ENCODE measurements at regions not wholly inside any gene's neighbourhood (a gene's known extent, or its start where the extent isn't known, plus 50 kb on each side); places are given as distances from the start of the nearest gene placed in this dataset.
A peak's percentile ranks its signal among the peaks of the same experiment; 100 is the strongest.

DNA sequence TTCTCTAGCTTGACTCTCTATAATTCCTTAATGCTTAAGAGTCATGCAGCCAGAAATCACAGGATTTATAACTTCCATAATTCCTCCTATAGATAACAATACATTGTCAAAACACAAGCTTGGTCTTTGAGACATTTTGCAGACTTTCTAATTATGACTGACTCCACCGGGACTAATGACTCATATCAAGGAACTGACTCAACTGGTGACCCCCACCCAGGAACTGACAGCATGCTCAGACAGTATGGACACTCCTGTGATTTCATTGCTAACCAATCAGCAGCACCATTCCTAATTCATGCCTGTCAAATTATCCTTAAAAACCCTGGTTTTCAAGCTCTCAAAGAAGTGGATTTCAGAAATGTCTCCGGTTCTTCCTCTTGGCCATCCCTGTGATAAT is 670.5 kb upstream of the IMPG1 start:
- DNase-seq (ENCODE audit: low read depth): no peak
- no peak overlapping the region for H3K4me3 ChIP-seq (ENCODE audit: low read length)
- TF ChIP-seq CTCF (conservative IDR thresholded peaks at IDR 0.05; ENCODE audit: low read depth, low read length): no peak

GRCh38 chr6:76719449-76719848 is 647.0 kb upstream of the IMPG1 start:
- no peak overlapping the region for H3K4me3 ChIP-seq (ENCODE audit: low read length)
- no peak for TF ChIP-seq CTCF (conservative IDR thresholded peaks at IDR 0.05; ENCODE audit: low read depth, low read length)
- DNase-seq (ENCODE audit: low read depth): no peak

DNA sequence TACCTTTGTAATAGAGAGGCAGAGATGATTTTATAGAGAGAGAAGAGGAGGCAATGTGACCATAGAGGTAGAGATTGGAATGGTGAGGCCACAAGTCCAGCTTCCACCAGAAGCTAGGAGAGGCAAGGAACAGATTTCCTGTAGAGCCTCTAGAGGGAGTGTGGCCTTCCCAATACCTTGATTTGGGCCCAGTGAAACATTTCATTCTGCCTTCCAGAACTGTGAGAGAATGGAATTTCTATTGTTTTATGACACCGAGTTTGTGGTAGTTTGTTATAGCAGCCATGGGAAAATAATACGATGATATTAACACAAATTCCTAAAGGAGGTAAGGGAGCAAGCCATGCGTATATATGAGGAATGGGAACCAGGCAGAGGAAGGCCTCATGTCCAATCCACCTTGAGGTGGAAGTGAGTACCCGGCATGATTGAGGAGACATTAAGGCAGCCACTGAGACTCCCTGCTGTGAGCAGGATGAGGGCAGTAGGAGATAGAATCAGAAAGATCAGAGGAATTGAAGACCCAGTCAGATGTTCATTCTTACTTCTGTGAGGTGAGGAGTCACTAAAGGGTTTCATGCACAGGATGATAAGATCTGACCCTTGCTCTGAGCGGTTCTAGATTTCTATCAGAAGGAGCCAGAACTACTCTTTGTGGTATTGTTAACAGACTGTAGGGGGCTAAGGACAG is 636.3 kb upstream of the IMPG1 start:
- no peak overlapping the region for H3K4me3 ChIP-seq (ENCODE audit: low read length)
- no peak for TF ChIP-seq CTCF (conservative IDR thresholded peaks at IDR 0.05; ENCODE audit: low read depth, low read length)
- no peak for DNase-seq (ENCODE audit: low read depth)

DNA sequence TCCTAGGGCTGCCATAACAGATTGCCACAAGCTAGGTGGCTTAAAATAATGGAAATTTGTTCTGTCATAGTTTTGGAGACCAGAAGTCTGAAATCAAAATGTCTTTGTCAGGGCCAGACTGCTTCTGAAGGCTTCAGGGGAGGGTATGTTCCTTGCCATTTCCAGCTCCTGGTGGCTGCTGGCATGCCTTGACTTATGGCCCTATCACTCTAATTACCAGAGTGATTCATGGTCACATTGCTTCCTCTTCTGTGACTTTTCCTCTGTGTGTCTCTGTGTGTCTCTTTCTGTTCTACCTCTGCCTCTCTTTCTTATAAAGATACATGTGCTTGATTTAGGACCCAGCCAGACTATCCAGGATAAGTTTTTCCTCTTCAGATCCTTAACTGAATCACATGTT is 635.2 kb upstream of the IMPG1 start:
- no peak overlapping the region for H3K4me3 ChIP-seq (ENCODE audit: low read length)
- DNase-seq (ENCODE audit: low read depth): no peak

GRCh38 chr6:76706631-76707030 is 634.2 kb upstream of the IMPG1 start:
- H3K4me3 ChIP-seq (ENCODE audit: low read length): no peak overlapping the region
- DNase-seq (ENCODE audit: low read depth): peak; percentile 67
- TF ChIP-seq CTCF (conservative IDR thresholded peaks at IDR 0.05; ENCODE audit: low read depth, low read length): no peak

More for the DNA sequence above, 635.2 kb upstream of the IMPG1 start:
- TF ChIP-seq CTCF (conservative IDR thresholded peaks at IDR 0.05; ENCODE audit: low read depth, low read length): no peak

DNA sequence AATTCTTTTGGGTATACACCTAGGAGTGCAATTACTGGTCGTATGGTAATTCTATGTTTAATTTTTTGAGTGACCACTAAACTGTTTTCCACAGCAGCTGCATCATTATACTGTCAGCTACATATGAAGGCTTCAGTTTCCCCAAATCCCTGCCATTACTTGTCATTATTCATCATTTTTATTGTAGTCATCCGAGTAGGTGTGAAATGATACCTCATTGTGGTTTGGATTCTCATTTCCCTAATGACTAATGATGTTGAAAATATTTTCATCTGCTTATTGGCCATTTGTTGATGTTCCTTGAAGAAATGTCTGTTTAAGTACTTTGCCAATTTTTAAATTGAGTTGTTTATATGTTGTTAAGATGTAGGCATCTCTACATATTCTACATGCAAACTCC is 633.6 kb upstream of the IMPG1 start:
- no peak overlapping the region for H3K4me3 ChIP-seq (ENCODE audit: low read length)
- no peak for DNase-seq (ENCODE audit: low read depth)
- no peak for TF ChIP-seq CTCF (conservative IDR thresholded peaks at IDR 0.05; ENCODE audit: low read depth, low read length)

GRCh38 chr6:76703786-76704185 is 631.3 kb upstream of the IMPG1 start:
- no peak overlapping the region for H3K4me3 ChIP-seq (ENCODE audit: low read length)
- no peak for TF ChIP-seq CTCF (conservative IDR thresholded peaks at IDR 0.05; ENCODE audit: low read depth, low read length)
- no peak for DNase-seq (ENCODE audit: low read depth)

Data from retinal pigment epithelial cell (primary cell).